ENCODE measurements at regions not wholly inside any gene's neighbourhood (a gene's known extent, or its start where the extent isn't known, plus 50 kb on each side); places are given as distances from the start of the nearest gene placed in this dataset.

DNA sequence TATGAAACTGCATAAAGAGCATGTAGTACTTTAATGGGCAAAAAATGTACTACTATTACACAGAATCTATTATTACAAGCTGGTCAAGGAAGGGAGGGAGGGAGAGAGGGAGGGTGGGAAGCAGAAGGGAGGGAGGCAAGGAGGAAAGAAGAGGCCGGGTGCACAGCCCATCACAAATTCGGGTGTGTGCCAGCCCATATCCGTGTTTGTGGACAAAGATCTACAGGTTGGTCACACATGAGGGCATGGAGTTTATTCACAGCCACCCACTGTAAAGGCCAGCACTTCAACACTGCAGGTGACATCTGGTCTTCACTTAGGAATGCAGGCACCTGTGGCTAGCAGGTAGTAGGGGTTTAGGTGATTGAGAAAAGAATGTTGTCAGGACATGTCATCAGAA, 352.5 kb upstream of the NBEA start:
- no peak for DNase-seq

DNA sequence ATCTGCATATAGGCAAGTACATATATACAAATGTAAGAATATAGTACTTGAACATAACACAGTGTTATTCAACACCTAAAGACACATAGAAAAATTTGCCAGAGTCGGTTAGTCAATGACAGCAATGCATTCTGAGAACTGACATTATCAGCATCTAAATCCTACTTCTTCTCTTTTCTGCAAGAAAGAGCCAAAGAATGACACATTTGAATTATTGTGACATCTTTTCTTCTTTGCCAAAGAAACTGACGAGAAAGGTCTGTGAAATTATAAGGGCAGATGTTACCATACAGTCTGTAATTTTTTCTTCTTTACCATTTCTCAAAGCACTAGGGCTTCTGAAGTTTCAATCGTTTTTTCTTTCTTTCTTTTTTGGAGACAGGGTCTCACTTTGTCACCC, 350.9 kb upstream of the NBEA start:
- no peak for DNase-seq

DNA sequence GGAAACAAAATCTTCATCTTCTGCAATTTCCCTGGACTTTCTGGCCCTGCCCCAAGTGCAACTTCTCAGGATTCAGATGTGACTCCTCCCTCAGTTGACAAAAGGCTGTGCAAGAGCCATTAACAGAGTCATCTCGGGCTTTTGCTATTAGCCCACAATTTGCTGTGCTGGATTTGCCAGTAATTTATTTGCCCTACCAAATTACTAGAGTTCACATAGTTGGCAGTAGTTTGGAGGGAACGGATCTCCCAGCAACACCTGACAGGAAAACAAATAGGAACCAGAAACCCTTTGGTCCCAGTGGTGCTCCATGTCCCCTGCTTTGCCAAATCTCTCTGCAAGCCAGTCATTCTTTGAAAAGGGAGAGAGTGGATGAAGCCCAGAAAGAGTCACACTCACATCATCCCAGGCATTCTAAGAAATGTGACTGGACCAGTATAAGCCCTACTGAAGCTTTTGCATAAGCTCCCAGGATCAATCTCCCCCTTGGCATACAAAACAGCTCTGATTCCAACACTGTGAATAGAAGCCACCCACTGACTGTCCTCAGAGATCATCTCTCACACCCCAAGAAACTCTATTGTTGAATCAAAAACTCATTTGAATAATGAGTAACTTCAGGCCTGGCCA, 350.1 kb upstream of the NBEA start:
- DNase-seq = no peak

GRCh38 chr13:34593658-34594057, 348.4 kb upstream of the NBEA start:
- DNase-seq = no peak

- no peak for DNase-seq
Observed at GRCh38 chr13:34594507-34594906, 347.6 kb upstream of the NBEA start.

- no peak for DNase-seq
Observed at GRCh38 chr13:34608331-34608730, 333.7 kb upstream of the NBEA start.

DNA sequence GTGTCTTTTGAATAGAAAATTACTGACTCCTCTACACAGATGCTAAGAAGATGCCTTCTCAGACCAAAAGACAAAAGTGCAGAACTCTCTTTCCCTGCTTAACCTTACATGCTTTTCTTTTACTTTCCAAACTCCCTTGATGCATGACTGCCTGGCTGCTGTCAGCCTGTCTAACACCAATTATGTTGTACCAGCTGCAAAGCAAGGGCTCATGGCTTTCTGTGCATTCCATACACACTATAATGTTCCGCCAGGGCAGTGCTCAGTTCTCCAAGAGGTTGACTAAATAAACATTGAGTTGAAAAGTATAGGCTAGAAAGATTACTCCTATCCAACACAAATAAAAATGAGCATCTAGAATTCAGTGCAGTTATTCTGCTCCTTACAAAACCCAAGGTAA, 330.4 kb upstream of the NBEA start:
- DNase-seq = no peak

DNA sequence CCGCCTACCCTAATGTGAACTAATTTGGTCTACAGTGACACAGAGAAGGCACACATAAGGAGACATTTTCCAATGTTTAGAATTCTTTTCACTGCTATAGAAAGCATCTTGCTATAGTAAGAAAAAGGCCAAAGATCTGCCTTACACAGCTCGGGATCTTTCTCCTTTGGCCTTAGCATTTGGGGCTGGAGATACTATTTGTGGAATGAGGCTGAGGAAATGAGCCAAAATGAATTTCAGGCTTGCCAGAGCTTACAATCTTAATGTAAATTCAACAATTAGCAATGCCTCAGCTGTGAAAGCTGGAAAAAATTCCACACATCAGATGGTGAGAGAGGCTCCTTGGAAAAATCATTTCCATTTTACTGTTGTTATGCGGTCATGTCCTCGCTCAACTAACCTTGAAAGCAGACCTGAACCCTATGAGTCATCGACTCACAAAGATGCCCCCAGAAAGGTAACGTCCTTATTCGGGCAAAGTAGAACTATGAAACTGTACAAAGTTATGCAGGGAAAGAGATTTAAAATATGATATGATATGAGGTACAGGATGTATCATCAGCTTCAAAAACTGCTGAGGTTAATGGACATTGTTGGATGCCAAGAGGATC, 324.5 kb upstream of the NBEA start:
- DNase-seq = no peak

DNA sequence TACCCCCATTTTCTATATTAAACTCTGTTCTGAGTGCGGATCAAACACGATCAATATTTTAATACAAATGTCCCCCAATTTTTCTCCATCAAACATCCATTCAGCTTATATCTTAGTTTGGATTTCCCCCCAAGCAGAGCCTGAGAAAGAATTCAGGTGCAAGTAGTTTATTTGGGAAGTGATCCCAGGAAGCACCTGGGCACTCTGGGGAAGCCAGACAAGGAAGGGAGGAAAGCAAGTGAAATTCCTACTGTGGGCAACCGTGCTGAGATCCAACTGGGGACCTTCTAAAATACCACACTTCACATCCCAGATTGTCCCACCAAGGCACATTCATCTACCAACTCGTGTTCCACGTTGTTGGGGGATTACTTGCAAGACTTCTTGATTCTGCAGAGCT, 323.4 kb upstream of the NBEA start:
- DNase-seq = no peak

GRCh38 chr13:34619326-34619725, 322.7 kb upstream of the NBEA start:
- DNase-seq = no peak

- DNase-seq = no peak
Observed at GRCh38 chr13:34620074-34620850, 321.8 kb upstream of the NBEA start.

GRCh38 chr13:34620862-34621261, 321.2 kb upstream of the NBEA start:
- DNase-seq = no peak

DNA sequence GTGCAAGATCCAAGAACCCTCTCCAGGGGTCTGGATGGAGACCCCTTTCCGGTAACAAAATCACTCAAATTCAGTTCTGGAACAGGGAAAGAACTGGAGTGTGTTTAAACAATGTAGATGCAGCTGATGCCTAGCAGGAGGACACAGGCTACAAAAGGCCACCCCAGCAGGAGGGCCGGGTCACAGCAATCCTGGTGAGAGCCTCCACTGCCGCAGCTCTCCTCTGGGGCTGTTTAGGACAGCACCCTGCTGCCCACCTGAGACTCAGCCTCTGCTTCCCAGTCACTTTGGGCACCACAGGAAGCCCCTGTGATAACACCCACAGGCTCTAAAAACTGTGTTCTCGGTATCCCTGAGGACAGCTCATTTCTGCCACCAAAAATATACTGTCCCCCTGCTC, 318.7 kb upstream of the NBEA start:
- DNase-seq = no peak

DNA sequence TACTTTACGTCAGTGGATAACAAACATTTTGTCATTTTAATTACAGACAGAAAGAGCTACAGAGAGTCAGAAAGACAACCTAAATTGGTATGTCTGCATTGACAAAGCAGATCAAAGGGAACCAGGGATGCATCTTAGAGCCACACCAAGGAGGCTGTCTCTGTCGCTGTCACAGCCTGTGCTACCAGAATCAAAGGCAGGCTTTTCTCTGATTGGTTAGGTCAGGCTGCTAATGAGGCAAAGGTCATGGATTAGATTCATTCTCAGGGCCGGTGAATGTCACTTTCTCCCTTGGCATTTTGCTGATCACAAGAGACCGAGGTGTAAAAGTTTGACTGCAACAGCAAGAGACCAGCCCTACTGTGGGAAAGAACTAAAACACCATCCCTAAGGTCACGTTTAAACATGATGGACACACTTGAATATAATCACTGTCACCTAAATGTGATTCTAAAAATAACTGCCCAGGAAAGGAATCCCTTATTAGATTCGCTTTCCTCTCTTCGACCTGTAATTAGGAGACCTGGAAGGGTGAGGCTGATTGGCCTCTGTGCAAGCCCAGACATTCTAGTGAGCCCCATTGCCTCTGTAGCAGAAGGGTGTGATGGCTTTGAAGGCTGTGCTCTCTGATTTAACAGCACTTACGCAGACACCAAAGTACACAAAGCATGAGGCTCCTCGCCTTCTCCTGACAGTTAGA, 314.4 kb upstream of the NBEA start:
- DNase-seq = no peak

- no peak for DNase-seq
Observed at GRCh38 chr13:34628209-34628682, 313.8 kb upstream of the NBEA start.

- DNase-seq = no peak
Observed at GRCh38 chr13:34634448-34634847, 307.6 kb upstream of the NBEA start.

- DNase-seq = no peak
Observed at GRCh38 chr13:34637138-34637537, 304.9 kb upstream of the NBEA start.

- no peak for DNase-seq
Observed at GRCh38 chr13:34637636-34638035, 304.4 kb upstream of the NBEA start.

DNA sequence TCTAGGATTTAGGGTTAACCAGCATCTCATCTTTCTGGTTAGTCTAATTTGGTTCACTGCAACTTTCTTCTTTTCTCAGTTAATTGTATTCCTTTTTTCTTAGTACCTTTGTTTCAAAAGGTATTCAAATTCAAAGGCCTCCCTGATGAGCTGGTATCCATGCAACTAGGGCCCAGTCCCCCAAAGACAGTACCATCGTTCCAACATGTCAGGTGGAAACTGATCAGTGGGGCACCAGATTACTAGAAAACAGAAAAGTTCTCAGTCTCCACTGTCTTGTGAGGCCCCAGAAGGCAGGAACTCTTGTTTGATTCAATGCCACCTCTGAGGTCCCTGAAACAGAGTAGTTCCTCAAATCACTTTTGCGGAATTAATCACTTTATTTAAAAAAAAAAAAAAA, 303.2 kb upstream of the NBEA start:
- DNase-seq = no peak

DNA sequence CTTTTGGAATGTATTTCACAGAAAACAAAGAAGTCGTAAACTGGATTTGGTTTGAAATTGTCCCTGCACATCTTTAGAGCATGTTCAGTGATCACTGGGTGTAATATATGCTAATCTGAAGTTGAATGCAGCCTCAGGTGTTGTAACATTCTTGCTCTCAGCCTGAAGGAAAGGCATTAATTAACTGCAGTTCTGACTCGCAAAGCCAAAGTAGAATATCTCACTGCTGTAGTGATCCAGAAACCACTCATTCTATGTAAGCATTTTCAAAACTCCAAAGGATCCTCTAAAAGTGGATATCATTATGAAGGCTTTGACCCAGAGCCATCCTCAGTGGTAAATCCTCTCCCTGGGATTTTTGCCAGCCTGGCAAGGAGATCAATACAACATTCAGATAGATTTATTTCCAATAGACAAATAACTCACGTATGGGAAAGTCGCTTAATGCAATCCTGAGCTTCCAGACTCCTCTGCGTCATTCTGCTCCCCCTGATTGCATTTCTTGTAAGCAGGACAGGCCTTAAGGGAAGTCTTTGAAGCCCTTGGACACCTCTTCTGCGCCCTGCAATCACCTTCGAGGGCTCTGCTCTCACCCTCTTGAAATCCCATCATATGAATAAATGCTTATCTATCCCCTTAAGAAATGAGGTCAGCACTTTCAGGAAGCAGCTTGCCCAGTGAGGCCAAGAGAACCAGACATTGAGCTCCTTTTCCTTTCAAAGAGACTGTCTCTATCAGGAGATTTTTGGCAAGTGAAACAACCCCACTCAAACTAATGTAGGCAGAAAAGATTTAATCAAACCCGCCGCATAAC, 301.7 kb upstream of the NBEA start:
- DNase-seq = no peak

- no peak for DNase-seq
Observed at GRCh38 chr13:34640993-34641330, 301.1 kb upstream of the NBEA start.

DNA sequence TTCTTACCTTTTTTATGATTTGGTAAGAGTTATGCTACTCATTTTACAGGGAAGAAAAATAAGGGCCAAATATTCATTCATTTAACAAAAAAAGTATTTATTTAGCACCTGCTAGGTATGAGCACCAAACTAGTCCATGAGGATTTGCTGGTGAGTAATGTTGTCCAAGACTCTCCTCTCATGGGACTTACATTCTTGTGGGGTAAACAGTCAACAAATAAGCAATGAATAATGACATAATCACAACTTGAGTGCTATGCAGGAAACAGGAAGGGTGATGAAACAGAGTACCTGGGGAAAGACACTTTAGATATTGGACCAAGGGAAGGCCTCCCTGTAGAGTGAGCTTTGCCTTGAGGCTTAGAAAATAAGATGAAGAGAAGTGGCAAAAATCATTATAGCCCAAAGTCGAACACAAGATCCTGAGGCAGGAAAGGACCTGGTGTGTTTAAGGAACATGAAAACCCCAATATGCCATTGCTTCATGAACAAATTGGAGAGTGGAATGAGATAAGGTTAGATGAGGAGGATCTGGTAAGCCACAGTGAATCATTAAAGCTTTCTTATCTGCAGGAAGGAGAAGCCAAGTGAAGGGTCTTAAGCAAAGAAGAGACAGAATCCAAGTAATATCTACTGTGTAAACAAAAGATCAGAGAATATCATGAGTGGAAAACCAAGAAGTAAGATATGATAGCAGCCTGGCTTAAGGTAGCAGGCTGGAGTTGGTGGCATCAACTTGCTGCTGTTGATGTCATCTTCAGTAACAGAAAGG, 294.5 kb upstream of the NBEA start:
- DNase-seq = no peak

All from activated naive CD4-positive, alpha-beta T cell treated with anti-CD3 and anti-CD28 coated beads, Interleukin-2, amount 50 U/mL, for 16 hours (primary cell).